ENCODE measurements at regions not wholly inside any gene's neighbourhood (a gene's known extent, or its start where the extent isn't known, plus 50 kb on each side); places are given as distances from the start of the nearest gene placed in this dataset.
"Not testable (repeated sequence)": the region's sequence is repeated elsewhere in the genome, so short reads cannot be mapped to it uniquely, and the experiment has no call there.

DNA sequence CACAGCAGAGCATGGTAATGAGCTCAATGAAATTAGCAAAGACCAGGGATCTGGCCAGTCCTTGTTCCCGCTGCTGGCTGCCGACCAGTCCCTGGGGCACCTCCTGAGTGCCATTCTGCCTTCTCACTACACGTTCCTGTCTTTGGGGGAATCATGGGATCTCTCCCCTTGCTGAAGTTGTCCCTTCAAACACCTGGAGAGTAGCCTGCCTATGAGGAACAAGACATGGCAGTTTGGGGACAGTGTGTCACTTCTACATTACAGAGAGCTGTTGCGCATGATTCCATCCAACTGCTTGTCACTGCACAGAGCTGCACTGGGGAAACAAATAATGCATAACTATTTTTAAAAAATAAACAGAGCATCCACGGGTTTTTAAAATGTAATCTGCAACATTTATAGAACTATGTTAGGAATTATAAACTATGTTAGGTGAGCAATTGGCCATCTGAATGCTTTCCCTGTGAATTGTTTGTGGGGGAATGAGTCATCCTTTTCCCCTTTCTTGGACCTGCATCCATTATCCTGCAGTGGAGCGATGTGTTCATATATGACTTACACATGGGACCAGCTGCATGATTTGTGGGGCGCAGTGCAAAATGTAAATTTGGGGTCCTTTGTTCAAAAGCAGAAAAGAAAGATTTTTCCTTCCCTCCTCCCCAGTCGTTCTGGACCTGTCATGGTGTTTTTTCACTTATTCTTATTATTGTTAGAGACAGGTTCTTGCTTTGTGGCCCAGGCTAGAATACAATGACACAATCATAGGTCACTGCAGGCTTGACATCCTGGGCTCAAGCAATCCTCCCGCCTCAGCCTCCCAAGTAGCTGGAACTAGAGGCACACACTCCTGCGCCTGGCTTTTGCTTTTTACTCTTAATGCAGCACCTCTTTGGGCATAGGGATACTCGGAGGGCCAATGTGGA lies 115.0 kb upstream of the TBL1X start:
- no peak for DNase-seq

DNA sequence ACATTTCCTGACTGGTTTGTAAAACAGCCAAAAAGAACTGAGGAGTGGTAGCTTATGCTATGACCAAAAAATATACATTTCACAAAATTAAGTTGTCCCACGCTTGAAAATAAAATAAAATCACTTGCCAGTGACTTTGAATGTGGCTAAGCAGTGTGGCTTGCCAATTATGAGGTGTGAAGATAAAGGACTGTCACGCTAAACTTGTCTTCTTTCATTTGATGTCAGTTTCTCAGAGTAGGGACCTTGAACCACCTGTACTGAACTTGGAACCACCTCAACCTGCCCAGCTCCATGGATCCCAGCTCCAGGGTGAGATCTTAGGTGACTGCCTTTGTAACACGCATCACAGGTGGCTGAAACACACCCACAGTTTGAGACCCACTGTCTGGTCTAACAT lies 113.7 kb upstream of the TBL1X start:
- peak in 1 of 5 experiments; percentile 56 for DNase-seq

DNA sequence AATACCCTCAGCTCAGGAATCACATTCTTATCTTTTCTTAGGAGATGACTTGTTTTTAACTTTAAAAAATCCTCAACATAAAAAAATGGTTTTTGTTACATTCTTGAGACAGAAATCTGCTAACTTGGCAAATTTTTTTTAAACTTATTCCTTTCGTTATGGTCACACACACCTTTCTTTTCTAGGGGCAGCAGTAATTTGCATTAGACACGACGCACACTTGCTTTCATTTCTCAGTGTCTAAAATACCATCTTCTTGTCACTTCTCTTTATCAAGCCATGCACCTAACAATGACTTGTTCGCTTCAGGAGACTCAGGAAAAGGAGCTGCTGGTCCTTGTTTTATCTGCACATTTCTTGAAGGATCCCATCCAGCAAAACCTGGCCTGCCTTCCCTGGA lies 112.6 kb upstream of the TBL1X start:
- DNase-seq, result peak in 1 of 5 experiments; percentile 61

DNA sequence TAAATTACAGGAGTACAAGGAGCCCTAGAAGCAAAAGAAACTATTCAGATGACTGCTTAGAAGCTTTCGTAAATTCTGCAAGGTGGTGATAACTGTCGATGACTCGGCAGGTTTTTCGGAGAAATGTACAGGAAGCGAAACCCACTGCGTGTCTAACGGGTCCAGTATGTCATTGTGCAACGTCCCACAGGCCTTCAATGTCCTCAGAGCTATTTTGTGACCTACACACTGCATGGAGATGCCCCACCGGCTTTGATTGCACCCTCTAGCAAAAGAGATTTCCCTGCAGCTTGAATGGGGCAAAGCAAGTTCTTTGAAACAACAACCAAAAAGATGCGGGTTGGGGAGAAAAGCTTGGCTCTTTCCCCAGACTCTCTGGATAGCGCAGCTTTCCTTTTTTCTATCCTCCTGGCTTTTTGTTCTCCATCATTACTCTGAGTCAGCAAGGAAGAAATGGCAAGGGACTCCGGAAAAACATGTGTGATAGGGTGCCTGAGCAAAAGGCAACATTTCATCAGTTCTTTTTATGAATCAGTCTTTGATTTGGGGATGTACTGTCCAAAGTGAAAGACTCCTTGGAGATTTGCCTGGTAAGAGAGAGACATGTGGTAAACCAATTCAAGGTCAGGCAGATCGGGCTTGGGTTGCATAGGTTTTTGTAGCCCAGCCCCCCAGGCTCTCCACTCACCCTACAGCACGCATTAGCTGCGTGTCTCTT lies 112.0 kb upstream of the TBL1X start:
- peak in 2 of 5 experiments; percentile 30 to 93 for DNase-seq

DNA sequence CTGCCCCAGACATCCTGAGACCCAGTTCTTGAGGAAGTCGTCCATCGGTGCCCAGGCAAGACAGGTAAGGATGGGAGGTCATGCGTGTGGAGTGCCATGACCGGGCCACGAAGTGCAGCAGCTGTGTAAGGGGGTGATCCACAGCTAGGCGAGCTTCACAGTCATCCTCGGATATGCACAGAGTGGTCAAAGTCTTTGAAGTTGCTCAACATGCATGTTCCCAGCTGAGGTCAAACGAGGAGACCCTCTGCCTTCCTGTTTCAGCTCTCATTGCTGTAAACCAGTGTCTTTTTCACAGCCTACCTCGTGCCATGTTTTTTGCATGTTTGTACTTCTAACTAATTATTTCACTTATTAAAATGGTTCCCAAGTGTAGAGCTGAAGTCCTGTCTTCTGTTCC lies 109.9 kb upstream of the TBL1X start:
- no peak for DNase-seq

DNA sequence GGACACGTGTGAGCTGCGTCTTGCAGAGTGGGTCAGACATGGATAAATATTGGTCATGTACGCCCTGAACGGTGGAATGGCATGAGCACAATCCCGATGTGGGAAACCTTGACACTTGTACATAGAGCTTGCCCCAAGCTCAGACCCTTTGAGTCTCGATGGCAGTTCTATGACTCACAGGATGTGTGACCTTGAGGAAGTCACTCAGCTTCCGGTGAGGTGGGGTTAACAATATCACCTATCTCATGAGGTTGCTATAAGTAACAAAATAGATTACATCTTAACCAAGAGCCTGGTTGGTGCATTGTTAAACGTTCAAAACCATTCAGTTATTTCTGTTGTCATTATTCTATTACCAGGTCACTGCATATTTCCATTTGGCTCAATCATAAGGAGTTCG lies 109.1 kb upstream of the TBL1X start:
- DNase-seq, result peak in 2 of 5 experiments; percentile 45 to 84

DNA sequence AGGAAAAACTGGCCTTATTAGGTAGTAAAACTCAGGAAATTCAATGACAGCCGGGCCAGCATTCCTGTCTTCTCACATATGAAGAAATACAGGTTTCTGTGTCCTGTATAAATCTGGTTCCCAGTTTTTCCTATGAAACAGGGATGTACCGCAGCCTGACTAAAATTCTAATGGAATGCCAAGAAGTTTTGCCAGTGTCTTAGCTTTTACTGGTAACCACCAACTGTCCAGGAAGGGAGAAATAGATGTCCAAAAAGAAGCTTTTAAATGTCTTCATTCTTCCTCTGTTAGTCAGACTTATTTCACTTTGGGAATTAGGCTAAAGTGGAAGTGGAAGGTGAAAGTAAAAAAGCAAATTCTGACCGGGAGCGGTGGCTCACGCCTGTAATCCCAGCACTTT lies 108.0 kb upstream of the TBL1X start:
- DNase-seq, result no peak

DNA sequence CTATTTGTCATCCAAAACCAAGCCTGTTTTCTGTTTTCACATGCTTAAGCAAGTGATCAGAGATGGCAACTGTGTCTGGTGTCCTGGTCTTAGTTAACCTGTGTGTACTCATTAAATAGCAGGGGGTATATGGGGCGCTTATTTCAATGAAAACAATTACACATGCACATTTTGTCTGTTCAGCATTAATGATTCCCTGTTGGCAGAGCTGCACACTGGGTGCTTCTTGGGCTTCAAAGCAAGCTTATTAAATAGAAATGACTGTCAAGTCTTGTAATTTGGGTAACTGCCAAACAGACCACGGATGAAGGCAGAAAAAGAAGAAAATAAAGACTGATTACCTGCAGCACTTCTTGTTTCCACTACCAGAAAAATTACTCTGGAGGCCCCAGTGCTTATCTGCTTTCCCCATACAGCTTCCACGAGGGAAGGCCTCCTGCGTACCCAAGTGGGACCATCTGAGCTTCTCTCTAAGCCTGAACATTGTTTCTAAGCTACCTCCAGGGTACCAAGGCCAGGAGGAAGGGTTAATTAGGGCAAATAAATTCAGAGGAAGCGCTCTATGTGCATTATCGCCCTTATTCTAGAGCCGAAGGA lies 107.2 kb upstream of the TBL1X start:
- no peak for DNase-seq

DNA sequence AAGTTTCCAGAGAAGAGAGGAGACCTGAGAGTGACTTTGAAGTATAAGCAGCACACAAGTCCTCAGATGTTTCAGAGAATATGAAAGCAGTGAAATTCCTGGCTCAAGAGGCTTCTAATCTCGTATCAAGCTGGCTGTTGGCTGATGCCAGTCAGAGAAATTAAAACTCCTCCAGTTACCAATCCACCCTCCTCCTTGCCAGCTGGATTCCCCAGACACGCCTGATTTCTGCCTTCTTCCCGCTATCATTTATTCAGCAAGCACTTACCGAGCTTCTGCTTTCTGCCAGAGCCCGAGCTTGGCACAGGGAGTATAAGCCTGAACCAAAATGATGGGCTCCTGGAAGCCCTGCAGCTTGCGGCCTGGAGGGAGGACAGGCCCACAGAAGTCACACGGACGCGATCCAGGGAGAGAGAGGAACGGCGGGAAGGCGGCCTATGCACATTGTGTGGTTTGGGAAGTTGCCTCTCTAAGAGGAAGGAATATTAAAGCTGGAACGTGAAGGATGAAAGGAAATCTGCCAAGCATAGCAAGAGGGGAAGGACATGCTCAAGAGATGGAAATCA lies 102.4 kb upstream of the TBL1X start:
- DNase-seq, result no peak

DNA sequence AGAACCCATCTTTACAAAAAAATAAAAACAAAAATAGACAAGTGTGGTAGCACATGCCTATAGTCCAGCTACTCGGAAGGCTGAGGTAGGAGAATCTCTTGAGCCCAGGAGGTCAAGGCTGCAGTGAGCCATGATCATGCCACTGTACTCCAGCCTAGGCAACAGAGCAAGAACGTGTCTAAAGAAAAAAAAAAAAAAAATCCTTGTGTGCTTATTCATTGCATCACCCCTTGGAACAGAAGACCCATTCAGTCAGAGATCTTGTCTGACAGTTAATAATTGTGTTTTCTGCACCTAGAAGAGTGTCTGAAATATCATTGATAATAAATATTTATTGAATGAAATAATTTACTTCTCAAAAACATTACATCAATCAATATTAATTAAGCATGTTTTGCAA lies 97.4 kb upstream of the TBL1X start:
- DNase-seq, result no peak

DNA sequence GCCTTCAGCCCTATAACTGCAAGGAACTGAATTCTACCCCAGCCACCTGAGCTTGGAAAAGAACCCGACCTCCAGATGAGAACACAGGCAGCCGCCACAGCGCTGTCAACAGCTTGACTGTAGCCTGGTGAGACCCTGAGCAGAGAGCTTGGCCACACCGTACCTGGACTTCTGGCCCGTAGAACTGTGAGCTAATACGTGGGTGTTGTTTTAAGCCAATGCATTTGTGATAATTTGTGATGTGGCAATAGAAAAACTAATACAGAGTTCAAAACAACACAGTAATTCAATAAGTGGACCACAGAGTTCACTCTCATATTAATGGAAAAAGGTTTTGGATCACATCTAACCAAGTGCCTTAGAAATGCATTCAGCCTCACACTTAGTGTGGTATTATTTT lies 96.6 kb upstream of the TBL1X start:
- DNase-seq, result no peak

DNA sequence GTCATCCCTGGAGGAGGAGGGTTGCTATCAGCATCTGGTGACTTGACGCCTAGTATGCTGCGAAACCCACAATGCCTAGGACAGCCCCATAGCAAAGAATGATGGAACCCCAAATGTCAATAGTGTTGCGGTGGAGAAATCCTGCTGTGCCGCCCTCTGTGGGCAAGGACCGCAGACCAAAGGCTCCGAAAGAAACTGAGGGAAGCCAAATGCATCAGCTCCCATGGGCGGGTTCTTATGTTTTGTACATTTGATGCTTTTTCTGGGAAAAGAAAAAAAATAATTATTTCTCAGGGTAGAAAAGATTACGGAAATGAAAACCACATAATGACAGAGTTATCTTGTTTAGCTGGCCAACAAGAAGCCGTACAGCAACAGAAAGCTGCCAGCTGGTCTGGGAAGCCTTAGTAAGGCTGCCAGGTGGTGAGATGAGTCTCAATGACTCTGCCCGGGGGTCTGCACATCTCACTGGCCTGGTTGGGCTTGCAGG lies 95.0 kb upstream of the TBL1X start:
- DNase-seq, result peak in 1 of 5 experiments; percentile 9

DNA sequence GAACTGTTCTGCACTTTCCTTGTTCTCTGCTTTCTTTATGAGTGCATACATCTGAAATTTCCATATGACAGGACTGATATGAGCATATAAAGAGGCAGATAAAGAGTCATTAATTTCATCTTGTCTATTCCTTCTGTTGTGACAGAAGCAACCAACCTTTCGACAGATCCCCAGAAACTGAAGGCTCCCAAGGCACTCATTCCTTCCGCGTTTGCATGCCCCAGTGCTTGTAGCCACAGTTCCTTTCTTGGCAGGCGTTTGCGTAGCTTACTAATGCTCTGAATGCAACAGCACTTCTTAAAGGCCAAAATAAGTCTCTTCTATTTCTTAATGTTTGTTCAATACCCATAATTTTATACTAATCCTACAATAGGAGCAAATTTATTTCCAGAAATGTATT lies 94.0 kb upstream of the TBL1X start:
- no peak for DNase-seq

DNA sequence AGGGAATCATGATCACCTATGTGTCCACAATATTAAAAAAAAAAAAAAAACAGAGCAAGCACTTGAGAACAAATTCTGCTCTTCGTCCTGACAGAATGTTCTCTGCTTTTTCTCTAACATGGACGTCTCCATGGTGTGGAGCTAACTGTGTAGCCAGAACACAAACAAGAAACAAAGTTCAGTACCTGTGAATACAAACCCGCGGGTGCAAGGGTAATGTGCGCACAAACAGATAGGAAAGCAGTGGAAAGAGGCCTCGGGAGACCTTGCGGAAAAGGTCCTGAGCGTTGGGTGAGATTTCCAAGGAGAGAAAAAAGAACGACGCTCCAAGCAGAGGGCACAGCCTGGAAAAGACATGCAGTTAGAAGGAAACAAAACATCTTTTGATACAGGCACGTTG lies 92.0 kb upstream of the TBL1X start:
- DNase-seq, result no peak

DNA sequence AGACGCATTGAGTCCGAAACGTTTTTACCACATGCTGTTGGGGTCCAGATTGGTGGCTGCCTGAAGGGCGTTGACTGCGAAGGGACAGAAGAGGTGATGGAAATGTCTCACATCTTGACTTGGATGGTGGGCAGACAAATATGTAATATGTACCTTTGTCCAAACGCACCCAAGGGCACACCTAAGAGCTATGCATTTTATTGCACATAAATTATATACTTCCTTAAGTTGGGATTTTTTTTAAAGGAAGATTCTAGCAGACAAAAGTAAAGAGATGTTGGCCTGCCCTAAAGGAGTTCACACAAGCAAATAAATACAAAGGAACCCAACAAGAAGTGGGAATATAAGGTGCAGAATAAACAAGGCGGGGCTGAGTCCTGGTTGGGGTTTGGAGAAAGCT lies 91.1 kb upstream of the TBL1X start:
- no peak for DNase-seq

DNA sequence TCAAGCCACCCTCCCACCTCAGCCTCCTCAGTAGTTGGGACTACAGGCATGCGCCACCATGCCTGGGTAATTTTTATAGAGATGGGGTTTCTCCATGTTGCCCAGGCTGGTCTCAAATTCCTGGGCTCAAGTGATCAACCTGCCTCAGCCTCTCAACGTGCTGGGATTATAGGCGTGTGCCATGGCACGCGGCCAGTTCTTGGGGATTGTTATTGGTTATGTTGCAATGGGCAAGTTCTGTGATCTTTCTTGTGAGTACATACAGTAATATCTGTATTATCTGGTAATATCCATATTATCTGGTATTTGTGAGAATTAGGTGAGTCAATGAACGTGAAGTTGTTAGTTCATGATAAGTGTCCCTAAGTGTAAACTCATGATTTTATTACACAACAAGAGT lies 90.3 kb upstream of the TBL1X start:
- DNase-seq, result no peak

DNA sequence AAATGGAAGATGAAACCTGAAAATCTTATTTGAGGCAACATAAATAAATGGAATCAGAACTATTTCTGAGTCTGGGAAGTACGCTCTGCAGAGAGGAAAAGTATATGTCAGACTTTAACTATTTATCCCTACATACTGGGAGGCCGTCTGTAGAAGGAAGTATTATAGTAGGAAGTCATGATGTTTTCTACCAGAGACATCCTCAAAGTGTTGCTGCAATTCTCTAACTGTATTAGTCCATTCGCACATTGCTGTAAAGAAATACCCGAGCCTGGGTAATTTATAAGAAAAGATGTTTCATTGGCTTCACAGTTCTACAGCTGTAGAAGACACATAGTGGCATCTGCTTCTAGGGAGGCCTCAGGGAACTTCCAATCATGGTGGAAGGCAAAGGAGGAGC lies 88.7 kb upstream of the TBL1X start:
- no peak for DNase-seq

DNA sequence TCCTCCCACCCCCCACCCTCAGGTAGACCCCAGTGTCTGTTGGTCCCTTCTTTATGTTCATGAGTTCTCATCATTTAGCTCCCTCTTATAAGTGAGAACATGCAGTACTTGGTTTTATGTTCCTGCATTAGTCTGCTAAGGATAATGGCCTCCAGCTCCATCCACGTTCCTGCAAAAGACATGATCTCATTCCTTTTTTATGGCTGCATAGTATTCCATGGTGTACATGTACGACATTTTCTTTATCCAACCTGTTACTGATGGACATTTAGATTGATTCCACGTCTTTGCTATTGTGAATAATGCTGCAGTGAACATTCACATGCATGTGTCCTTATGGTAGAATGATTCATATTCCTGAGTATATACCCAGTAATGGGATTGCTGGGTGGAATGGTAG lies 87.6 kb upstream of the TBL1X start:
- not testable (repeated sequence) for DNase-seq

DNA sequence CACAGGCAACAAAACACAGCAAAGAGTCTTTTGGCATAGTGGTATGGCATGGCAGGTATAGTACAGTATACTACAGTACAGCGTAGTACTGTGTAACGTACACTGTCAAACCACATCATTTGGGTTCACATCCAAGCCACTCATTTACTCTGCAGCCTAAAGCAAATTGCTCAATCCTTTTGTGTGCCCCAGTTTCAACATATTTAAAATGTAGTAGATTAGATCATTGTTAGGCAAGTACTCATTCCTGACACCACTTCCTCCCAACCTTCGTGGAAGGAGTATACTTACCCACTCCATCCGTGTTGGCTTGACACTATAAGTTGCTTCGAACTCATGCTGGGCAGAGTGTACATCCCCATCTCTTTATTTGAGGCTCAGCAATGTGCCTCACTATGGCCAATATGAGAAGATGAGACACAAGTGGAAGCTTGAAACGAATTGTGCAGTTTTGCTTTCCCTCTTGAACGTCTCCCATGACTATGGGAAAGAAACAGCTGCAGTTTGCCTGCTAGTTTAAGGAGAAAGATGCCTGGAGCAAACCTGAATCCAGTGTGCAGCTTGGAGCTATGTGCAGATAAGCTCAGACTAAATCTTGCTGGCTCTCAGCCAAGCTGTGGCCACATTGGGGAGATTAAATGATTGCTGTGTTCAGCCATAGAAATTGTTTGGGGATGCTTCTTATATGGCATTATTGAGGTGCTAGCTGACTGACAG lies 85.7 kb upstream of the TBL1X start:
- peak in 1 of 5 experiments; percentile 24 for DNase-seq

DNA sequence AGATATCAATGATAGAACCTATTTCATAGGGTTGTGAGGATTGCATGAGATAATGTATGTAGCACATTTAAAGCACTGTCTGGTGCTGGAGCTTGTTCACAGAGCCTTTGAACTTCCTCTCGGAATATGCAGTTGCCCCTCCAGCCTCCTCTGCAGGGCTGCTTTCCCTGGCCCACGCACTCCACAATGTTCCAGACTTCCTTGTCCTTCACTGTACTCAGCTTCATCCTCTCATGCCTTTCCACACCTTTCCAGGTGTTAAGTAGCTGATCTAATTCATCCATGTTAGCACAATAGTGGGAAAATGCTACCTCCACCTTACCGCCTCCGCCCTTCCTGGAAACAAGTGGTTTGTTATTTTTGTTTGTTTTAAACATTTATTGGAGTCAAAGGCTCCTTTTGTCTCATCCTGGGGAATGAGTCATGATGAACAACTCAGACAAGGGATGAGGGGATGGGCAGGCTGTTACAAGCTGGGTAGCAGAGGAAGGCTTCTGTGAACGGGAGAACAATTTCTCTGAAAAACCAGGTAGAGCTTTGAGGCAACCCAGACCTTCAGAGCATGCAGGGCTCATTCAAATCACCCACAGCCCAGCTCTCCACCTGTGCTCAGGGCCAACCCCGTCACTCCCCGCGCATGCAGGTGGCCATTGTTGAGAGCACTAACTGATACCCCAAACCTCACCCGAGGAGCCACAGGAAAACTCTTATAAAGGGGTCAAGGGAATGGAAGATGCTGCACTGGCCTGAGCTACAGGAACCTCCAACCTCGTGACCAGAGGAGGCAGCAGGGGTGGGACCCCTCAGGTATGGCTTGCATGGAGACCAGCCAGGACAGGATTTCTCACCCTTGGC lies 84.9 kb upstream of the TBL1X start:
- DNase-seq, result no peak

DNA sequence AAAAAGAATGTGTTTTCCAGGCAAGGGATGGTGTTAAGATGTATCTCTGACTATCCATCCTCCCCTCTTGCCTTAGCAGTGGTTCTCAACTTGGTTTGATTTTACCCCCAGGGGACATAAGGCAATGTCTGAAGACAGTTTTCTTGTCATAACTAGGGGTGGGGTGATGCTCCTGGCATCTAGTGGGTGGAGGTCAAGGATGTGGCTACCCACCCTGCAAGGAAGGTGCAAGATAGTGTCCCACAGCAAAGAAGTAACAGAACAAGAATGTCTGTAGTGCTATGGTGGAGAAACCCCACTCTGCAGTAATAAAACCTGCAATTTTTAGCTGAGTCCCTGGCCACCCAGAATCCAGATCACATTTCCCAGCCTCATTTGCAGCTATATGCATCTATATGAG lies 81.2 kb upstream of the TBL1X start:
- DNase-seq, result peak in 2 of 5 experiments; percentile 21 to 39
